ENCODE measurements at regions not wholly inside any gene's neighbourhood (a gene's known extent, or its start where the extent isn't known, plus 50 kb on each side); places are given as distances from the start of the nearest gene placed in this dataset.

GRCh38 chr15:87144775-87145174 lies 1065.1 kb downstream of the AGBL1 start:
- Histone ChIP-seq H3K36me3 (ENCODE audit: insufficient read depth, low read length) (no peaks in the 10 kb centered on the region), H3K9me3 (ENCODE audit: control insufficient read depth in 1 of 2, insufficient read depth in 1 of 2, low read length in 2 of 2) (peaks cover 0 to 4% of the 10 kb centered on the region in 2 experiments), H3K4me1 (ENCODE audit: insufficient read depth, low read length) (no peaks in the 10 kb centered on the region), H3K27ac (ENCODE audit: low read depth in 1 of 2, low read length in 2 of 2) (no peak overlapping the region), H3K4me3 (ENCODE audit: low read length) (no peak overlapping the region), H3K27me3 (ENCODE audit: control insufficient read depth in 1 of 2, insufficient read depth in 2 of 2, low read length in 2 of 2) (no peaks in the 10 kb centered on the region)
- ChIA-PET POLR2A (no interaction called here), CTCF (no interaction called here)
- Mint-ChIP-seq H3K27ac (no peak overlapping the region), H3K4me3 (no peak overlapping the region), H3K27me3 (no peaks in the 10 kb centered on the region), H3K9me3 (peaks cover 6% of the 10 kb centered on the region), H3K36me3 (ENCODE audit: low read depth) (no peaks in the 10 kb centered on the region), H3K4me1 (ENCODE audit: low read depth) (no peaks in the 10 kb centered on the region)
- TF ChIP-seq, protein P1, sequence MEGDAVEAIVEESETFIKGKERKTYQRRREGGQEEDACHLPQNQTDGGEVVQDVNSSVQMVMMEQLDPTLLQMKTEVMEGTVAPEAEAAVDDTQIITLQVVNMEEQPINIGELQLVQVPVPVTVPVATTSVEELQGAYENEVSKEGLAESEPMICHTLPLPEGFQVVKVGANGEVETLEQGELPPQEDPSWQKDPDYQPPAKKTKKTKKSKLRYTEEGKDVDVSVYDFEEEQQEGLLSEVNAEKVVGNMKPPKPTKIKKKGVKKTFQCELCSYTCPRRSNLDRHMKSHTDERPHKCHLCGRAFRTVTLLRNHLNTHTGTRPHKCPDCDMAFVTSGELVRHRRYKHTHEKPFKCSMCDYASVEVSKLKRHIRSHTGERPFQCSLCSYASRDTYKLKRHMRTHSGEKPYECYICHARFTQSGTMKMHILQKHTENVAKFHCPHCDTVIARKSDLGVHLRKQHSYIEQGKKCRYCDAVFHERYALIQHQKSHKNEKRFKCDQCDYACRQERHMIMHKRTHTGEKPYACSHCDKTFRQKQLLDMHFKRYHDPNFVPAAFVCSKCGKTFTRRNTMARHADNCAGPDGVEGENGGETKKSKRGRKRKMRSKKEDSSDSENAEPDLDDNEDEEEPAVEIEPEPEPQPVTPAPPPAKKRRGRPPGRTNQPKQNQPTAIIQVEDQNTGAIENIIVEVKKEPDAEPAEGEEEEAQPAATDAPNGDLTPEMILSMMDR (IDR thresholded peaks at IDR 0.05) = no peak
- ATAC-seq (ENCODE audit: poor library complexity) = no peak
- no peak for DNase-seq
- intact Hi-C loops (cut with DNase I, micrococcal nuclease) = no loop called here

DNA sequence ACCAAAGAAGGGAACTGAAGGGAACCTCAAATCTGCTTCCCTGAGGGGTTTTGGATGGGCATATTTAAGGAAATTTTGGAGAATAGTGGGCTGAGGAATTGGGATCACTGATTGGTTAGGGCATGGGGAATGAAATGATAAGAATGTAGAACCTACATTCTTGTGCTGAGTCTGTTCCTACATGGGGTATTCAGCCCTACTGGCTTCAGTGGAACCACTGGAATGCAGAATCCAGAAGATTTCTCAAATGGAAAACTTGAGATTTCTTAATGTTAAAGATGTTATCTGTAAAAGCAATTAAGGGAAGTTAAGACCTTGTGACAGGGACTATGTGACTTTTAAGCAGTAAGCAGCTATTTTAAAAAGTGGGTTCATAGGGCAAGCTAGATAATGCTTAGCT lies 1062.4 kb downstream of the AGBL1 start:
- no peak overlapping the region for H3K27ac ChIP-seq (ENCODE audit: low read depth in 1 of 2, low read length in 2 of 2)
- Mint-ChIP-seq H3K36me3 (ENCODE audit: low read depth) (no peaks in the 10 kb centered on the region), H3K4me1 (ENCODE audit: low read depth) (no peaks in the 10 kb centered on the region), H3K4me3 (no peak overlapping the region), H3K27me3 (peaks cover 4% of the 10 kb centered on the region), H3K9me3 (peaks cover 4% of the 10 kb centered on the region), H3K27ac (no peak overlapping the region)
- H3K4me1 ChIP-seq (ENCODE audit: insufficient read depth, low read length) = no peaks in the 10 kb centered on the region
- ATAC-seq (ENCODE audit: poor library complexity) (no peak), DNase-seq (no peak)
- TF ChIP-seq, protein P1 (IDR thresholded peaks at IDR 0.05) = no peak
- H3K36me3 ChIP-seq (ENCODE audit: insufficient read depth, low read length) = no peaks in the 10 kb centered on the region
- ChIA-PET POLR2A (interaction anchor here (0.5 kb wide), 1 partner anchor 900 kb away, joined by 3 read pairs; no protein-coding TSS in a partner anchor), CTCF (no interaction called here)
- no peaks in the 10 kb centered on the region for H3K27me3 ChIP-seq (ENCODE audit: control insufficient read depth in 1 of 2, insufficient read depth in 2 of 2, low read length in 2 of 2)
- H3K9me3 ChIP-seq (ENCODE audit: control insufficient read depth in 1 of 2, insufficient read depth in 1 of 2, low read length in 2 of 2) = peaks cover 0 to 4% of the 10 kb centered on the region in 2 experiments
- H3K4me3 ChIP-seq (ENCODE audit: low read length) = no peak overlapping the region
- intact Hi-C loops (cut with DNase I, micrococcal nuclease) = no loop called here

GRCh38 chr15:87135109-87135508 lies 1055.4 kb downstream of the AGBL1 start:
- intact Hi-C loops (cut with DNase I, micrococcal nuclease) = no loop called here
- ATAC-seq (ENCODE audit: poor library complexity) (no peak), DNase-seq (no peak)
- no peaks in the 10 kb centered on the region for H3K27me3 ChIP-seq (ENCODE audit: control insufficient read depth in 1 of 2, insufficient read depth in 2 of 2, low read length in 2 of 2)
- H3K4me3 ChIP-seq (ENCODE audit: low read length) = no peak overlapping the region
- H3K9me3 Mint-ChIP-seq = peaks cover 2% of the 10 kb centered on the region
- no peaks in the 10 kb centered on the region for H3K4me1 Mint-ChIP-seq (ENCODE audit: low read depth)
- H3K4me3 Mint-ChIP-seq = no peak overlapping the region
- H3K9me3 ChIP-seq (ENCODE audit: control insufficient read depth in 1 of 2, insufficient read depth in 1 of 2, low read length in 2 of 2) = no peaks in the 10 kb centered on the region
- TF ChIP-seq, protein P1 (IDR thresholded peaks at IDR 0.05) = no peak
- H3K27me3 Mint-ChIP-seq = peaks cover 4% of the 10 kb centered on the region
- H3K4me1 ChIP-seq (ENCODE audit: insufficient read depth, low read length) = no peaks in the 10 kb centered on the region
- H3K27ac ChIP-seq (ENCODE audit: low read depth in 1 of 2, low read length in 2 of 2) = no peak overlapping the region
- no peak overlapping the region for H3K27ac Mint-ChIP-seq
- no peaks in the 10 kb centered on the region for H3K36me3 ChIP-seq (ENCODE audit: insufficient read depth, low read length)
- ChIA-PET CTCF (no interaction called here), POLR2A (no interaction called here)
- no peaks in the 10 kb centered on the region for H3K36me3 Mint-ChIP-seq (ENCODE audit: low read depth)

Measured in CD4-positive, alpha-beta T cell (primary cell).